GM19468 (cell line): ENCODE measurements at regions not wholly inside any gene's neighbourhood (a gene's known extent, or its start where the extent isn't known, plus 50 kb on each side); places are given as distances from the start of the nearest gene placed in this dataset.
A peak's percentile ranks its signal among the peaks of the same experiment; 100 is the strongest.

Source experiments
- ATAC-seq: cut with Tn5 transposase; IDR thresholded peaks from one replicate; pipeline ENCODE4 v1.9.1; 2021; ENCODE audit warnings: mild to moderate bottlenecking, moderate library complexity, moderate number of reproducible peaks; ENCODE audit not compliant: unreplicated experiment; ENCODE audit errors: extremely low read depth

GRCh38 chr2:177098001-177098613 is 114.5 kb upstream of the HNRNPA3 start:
- no peak for ATAC-seq

DNA sequence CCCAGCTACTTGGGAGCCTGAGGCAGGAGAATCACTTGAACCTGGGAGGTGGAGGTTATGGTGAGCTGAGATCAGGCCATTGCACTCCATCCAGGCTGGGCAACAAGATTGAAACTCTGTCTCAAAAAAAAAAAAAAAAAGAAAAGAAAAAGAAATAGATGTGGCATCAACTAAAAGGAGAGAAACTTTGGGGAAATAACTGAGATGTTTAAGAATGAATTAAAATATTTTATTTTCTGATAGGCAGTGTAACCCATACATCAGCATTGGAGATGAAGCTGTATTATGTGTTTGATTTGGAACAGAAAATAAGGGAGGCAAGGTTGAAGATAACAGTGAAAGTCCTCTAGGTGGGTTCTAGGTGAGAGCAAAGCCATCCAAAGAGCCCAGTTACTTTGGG is 110.7 kb upstream of the HNRNPA3 start:
- ATAC-seq = no peak

DNA sequence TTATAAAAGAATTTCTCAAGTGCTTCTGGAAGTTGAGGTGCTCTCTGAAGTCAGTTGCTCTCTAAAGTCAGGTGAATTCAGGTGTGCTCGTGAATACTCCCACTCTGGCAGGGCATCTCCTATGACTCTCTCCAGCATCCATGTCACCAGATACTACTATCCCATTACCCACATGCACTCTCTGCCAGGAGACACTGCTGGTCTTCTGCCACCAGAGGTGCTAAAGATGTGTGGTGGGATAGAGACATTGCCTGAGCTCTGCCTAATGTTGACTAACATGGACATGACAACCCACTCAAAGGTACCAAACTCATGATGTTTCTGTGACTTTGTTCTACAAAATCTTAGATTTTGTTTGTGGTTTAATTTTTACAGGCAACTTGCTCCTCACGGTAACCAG is 106.4 kb upstream of the HNRNPA3 start:
- ATAC-seq = no peak

DNA sequence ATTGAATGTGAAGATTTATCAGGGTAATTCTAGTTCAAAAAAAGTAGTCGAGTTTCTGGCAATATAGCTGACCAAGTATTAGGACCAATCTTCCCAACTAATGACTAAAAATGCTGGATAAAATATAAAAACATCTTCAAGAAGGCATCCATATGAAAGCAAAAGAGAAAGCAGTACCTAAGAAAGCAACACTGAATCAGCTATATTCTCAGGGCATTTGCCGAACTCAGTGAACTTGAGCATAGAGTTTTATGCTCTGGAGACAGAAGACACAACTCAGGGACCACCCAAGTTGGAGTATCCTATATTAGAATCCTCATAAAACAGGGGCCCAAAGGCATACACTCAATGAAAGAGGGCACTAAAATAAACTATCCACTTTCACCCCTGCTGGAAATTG is 103.7 kb upstream of the HNRNPA3 start:
- no peak for ATAC-seq

DNA sequence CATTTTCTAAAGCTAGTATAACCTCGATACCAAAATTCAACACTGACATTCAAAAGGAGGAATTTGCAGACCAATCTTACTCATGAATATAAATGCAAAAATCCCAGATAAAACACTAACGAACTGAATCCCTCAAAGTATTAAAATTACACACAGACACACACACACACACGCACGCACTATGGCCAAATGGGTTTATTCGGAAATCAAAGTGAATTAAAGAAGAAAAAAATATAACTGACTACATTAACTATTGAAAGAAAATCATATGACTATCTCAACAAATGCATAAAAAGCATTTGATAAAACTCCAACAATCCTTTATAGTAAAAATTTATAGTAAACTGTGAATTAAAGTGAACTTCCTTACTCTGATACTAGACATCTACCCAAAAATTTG is 97.9 kb upstream of the HNRNPA3 start:
- no peak for ATAC-seq

DNA sequence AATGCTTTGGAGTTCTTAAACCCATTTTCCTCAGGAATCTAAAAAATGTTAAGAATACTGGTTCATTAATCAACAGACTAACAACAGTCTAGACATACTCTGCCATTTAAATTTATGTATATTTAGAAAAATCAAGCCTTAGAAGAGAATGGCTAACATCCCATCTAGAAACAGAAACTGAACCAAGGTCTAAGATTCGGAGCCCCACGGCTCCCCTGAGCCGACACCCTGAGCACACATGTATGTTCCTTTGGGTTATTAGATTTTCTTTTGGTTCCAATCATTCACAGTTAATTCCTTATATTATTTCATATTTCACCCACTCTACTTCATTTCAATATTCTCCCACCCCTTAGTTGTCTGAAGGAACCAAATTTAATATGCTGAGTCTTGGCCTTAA is 94.8 kb upstream of the HNRNPA3 start:
- ATAC-seq = no peak

GRCh38 chr2:177118636-177119035 is 94.0 kb upstream of the HNRNPA3 start:
- no peak for ATAC-seq

GRCh38 chr2:177119099-177119498 is 93.5 kb upstream of the HNRNPA3 start:
- ATAC-seq = no peak

DNA sequence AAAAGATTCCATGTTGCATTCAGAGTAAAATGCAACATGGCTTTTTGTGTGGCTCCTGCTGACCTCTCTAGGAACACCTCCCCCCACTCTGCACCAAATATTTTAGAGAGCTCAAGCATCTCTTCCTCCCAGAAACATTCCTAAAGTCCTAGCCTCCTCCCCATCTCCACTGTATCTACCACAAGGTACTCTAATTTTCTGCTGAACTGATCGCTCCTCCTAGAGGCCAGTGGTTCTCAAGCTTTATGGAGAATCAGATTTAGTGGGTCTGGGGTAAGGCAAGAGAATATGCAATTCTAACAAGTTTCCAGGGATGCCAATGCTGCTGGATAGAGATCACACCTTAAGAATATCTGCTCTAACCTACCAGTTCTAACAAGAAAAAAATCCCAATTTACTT is 89.5 kb upstream of the HNRNPA3 start:
- no peak for ATAC-seq

- ATAC-seq = no peak
Measured at GRCh38 chr2:177124371-177124770, 88.2 kb upstream of the HNRNPA3 start.

DNA sequence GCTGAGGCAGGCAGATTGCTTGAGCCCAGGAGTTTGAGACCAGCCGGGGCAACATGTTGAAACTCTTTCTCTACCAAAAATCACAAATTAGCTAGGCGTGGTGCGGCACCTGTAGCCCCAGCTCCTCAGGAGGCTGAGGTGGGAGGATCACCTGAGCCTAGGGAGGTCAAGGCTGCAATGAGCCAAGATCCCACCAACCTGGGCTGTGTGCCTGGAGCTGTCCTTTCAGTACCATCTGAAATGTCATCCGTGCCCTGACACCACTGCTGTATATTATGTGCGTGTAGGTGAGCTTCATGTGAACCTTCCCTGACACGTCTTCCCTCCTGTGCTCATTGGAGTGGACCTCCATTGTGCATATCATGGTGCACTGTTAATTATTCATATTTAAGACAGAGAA is 84.8 kb upstream of the HNRNPA3 start:
- no peak for ATAC-seq

GRCh38 chr2:177129610-177130009 is 83.0 kb upstream of the HNRNPA3 start:
- ATAC-seq = no peak

GRCh38 chr2:177131858-177132257 is 80.7 kb upstream of the HNRNPA3 start:
- no peak for ATAC-seq

- ATAC-seq = no peak
Measured at GRCh38 chr2:177138823-177139222, 73.8 kb upstream of the HNRNPA3 start.

- no peak for ATAC-seq
Measured at GRCh38 chr2:177141866-177142265, 70.7 kb upstream of the HNRNPA3 start.

DNA sequence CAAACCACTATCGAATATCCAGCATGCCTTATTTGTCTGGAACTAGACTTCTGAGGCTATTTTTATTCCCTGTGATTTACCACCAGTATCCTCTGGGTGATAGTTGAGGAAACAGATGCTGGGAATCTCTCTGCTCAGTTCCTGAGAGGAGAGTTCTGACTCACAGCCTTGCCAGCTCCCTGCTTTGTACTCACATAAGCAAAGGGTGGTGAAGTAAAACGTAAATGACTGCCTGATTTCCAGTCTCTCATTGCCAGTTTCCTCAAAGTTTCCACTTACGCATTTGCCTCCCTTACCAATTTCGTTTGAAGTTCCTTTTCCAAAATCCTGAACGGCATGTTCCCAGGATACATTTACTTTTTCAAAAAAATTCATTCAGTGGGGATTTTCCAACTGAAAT is 69.2 kb upstream of the HNRNPA3 start:
- no peak for ATAC-seq

DNA sequence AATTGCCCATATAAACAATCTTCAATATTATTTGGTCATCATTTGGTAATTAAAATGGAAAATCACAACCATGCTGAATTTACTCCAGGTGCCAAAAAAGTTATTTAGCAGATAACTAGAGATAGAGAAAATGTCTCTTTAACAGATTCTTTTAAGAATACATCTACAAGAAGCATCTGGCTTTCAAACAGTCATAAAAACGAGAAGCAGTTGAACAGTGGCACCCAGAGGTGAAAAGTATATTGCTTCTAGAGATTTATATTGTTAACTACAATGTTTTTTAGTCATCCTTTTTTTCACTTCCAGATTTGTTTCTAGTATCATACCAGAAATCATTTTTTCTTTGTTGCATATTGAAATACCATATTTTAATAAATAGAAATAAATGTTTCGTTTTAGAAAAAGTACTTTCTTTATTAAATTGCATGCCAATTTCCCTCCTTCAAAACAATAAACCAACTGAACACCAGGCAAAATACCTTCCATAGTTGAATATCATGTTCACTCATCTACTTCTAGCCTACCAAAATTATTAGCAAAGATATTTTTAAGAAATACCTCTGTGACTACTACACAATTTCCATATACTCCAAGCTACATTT is 65.4 kb upstream of the HNRNPA3 start:
- no peak for ATAC-seq

- no peak for ATAC-seq
Measured at GRCh38 chr2:177147834-177148445, 64.7 kb upstream of the HNRNPA3 start.

- ATAC-seq = peak; percentile 51
Measured at GRCh38 chr2:177148477-177149154, 64.0 kb upstream of the HNRNPA3 start.

- no peak for ATAC-seq
Measured at GRCh38 chr2:177149155-177149503, 63.5 kb upstream of the HNRNPA3 start.

- no peak for ATAC-seq
Measured at GRCh38 chr2:177153805-177154204, 58.8 kb upstream of the HNRNPA3 start.
